Sciatic nerve (tissue), 2 donors: ENCODE measurements at regions not wholly inside any gene's neighbourhood (a gene's known extent, or its start where the extent isn't known, plus 50 kb on each side); places are given as distances from the start of the nearest gene placed in this dataset.

Experiments
- ATAC-seq: fragments of 200-7000 bp; cut with Tn5 transposase; one replicate; pipeline ENCODE4 v1.9.1; 2020; ENCODE audit warnings: mild to moderate bottlenecking, moderate library complexity
- DNase-seq: peaks from one replicate; pipeline ENCODE4 v3.0.0-alpha.2; 2020; ENCODE audit warnings: low spot score
- intact Hi-C: fragments of 100-400 bp; cut with DNase I; formaldehyde crosslinking; loops from one replicate; pipeline ENCODE4 v1.14.2; 2022
- donor health status: DM: no; HTN: no; CAD: no.
- donor health status: DM: no; HTN: no; CAD: no.

DNA sequence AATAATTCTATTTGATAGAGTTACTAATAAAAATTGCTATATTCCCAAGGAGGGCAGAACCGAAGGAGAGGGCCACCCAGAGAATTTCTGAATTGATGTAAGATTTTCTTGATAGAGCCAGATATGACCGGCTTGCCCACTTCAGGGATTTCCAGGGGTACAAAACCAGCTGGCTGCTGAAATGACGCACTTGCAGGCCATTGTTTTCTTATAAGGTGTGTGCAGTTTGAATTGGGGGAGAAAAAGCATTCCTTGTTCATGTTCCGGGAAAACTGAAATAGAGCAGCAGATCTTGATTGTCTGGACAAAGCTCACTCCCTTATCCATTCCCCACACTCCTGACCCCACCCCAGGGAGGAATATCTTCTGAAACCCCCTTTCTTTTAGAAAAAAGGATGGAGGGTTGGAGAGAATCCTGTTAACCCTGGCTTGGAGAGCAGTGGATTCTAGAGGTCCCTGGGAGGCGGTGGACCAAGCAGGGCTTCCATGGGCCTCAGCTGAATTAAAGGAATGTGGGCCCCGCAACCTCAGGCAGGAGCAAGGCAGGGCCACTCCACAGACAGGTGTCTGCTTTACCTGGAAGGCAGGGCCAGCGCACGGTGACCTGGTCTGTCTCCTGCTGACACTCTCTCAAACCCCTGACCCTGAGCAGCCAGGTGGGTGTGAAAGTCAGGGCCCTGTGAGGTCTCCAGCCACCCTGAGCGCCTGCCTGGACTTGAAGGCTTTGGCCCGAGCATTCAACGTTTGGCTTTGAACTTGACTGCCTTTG is 96.4 kb downstream of the TMEM170B start:
- DNase-seq (no peak), ATAC-seq (no peak)
- intact Hi-C loops: no loop called here

DNA sequence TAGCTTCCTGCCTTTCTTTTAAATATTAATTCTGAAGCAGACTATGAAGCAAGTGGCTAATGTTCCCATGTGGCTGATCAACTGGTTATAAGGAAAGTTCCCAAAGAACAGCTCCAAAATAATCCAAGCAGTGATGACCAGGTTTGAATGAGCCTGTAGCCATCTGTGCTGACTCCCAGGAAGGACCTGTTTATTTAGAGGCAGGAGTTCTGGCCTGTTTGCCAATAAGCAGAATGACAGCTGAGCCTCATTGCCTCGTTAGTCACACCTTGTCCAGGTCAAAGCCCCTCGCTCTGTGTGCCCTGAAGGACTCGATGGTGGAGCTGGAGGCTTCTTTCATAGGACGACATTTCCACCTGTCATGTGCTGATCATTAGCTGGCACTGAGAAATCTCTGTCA is 97.4 kb downstream of the TMEM170B start:
- DNase-seq: no peak
- intact Hi-C loops: no loop called here

GRCh38 chr6:11636121-11636520 is 98.6 kb downstream of the TMEM170B start:
- intact Hi-C loops: no loop called here
- no peak for ATAC-seq
- no peak for DNase-seq

More for the DNA sequence above, 97.4 kb downstream of the TMEM170B start:
- ATAC-seq: no peak

- no peak for DNase-seq
- intact Hi-C loops: no loop called here
- no peak for ATAC-seq
These were observed 99.7 kb downstream of the TMEM170B start for GRCh38 chr6:11637266-11637665.

GRCh38 chr6:11639376-11640235 is 102.1 kb downstream of the TMEM170B start:
- ATAC-seq: no peak
- no peak for DNase-seq
- intact Hi-C loops: no loop called here

GRCh38 chr6:11640486-11640885 is 102.9 kb downstream of the TMEM170B start:
- no peak for ATAC-seq
- DNase-seq: no peak
- intact Hi-C loops: no loop called here

GRCh38 chr6:11644071-11644470 is 106.5 kb downstream of the TMEM170B start:
- ATAC-seq: no peak
- intact Hi-C loops: no loop called here
- DNase-seq: no peak

DNA sequence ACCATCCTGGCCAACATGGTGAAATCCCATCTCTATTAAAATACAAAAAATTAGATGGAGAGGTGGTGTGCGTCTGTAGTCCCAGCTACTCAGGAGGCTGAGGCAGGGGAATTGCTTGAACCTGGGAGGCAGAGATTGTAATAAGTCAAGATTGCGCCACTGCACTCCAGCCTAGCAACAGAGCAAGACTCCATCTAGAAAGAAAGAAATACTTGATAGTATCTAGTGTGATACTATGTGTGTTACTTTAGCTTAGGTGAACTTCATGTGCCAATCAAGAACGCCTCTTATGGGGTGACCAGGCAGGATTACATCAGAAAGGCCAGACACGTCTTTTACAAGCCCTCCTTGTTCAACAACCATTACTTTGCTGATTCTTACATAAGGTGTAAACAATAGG is 107.1 kb downstream of the TMEM170B start:
- ATAC-seq (no peak), DNase-seq (no peak)
- intact Hi-C loops: no loop called here

DNA sequence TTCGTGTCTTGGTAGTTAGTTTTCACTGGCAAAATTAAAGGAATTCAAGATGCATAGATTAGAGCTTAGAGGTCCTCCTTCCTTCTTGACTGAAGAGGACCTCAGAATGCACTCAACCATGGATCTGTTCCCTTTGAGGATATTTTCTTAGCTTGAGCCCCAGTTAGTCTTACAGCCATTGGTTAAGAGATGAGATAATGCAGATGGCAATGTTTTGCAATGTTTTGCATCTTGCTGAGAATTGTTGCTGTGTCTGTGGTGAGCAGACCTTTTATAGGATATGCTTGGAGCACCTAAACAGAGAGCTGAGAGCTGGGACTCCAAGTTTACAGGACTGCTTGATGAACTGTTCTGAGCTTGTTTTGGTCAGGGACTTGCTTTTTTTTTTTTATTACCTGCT is 107.5 kb downstream of the TMEM170B start:
- ATAC-seq: no peak
- intact Hi-C loops: no loop called here
- DNase-seq: no peak

DNA sequence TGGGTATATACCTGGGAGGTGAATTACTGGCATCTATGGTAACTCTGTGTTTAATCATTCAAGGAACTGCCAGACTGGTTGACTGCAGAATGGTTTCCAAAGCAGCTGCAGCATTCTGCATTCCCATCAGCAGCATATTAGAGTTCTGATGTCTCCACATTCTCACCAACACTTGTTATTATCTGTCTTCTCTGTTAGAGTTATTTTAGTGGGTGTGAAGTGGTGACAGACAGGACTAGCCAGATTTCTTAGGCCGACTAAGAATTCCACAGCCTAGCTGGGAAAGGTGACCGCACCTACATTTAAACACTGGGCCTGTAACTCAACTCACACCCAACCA is 110.9 kb downstream of the TMEM170B start:
- ATAC-seq (no peak), DNase-seq (no peak)
- intact Hi-C loops: no loop called here

GRCh38 chr6:11648889-11649288 is 111.3 kb downstream of the TMEM170B start:
- DNase-seq (no peak), ATAC-seq (no peak)
- intact Hi-C loops: no loop called here

DNA sequence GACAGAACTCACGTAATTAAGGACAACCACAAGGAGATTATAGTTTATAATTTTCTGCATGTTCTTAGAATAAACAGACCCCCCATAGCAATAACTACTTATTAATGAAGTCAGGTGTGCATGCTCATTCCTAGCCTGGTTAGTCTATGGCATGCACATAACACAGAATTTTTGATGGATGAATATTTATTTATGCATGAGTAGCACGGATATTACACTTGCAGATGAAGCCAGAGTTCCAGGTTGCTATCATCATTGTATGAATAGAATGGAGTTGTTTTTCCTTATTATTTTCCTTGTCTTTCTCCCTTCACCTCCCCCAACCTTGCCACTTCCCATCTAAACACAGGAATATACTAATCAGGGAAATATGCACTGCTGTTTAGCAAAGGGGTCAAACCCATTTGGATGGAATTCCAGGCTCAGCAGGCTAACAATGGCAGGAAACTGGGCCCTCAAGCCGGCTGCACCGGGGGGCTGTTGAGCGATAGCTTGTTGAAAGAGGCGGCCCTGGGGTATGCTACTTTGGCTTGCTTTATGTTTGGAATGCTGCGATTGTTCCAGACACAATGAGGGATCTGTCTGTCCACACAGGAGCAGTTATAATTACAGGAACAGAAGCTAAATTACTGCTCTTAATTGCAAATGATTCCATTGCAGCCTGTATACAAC is 112.6 kb downstream of the TMEM170B start:
- intact Hi-C loops: loop anchor here (2.0 to 10.0 kb wide), 2 partner anchors 33 to 955 kb away; no protein-coding TSS in a partner anchor
- DNase-seq (no peak), ATAC-seq (no peak)

DNA sequence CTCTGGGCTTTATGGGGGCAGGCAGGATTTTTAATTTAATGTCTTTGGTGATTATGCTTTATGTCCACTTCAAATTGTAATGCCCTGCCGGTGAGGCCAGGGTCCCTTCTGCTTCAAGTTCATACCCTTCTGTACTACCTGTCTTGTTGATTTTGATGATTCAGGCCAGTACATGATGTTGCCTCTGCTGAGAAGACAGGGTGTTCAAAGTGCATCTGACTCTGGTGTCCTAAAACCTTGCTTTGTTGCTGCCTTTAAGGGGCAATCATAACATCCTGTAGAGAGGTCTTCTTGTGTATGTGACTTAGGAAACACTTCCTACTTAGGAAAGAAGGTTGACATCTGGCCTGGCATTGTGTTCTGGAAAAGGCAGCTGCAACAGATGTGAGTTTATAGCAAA is 113.2 kb downstream of the TMEM170B start:
- DNase-seq (no peak), ATAC-seq (no peak)

DNA sequence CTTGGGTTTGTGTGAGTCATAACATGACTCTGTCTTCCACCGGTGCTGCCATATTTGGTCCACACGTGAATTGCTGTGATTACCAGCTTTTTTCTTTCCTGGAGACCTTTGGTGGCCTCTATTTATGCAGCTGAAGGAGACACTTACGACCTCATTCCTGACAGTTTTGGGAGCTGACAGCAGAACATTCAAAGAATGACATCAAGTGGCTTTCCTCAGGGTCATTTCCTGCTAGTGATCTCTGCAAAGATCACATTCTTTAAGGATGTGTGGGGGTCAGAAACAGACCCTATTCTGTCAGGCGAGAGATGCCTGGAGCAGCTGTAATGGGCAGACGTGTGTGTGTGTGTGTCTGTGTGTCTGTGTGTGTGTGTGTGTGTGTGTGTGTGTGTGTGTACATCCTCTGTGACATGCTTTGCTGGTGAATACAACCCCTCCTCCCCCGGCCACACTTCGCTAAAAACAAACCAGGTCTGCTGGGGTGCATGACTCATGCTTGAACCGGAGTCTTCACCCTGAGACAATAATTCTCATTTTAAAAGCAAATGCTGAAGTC is 115.6 kb downstream of the TMEM170B start:
- DNase-seq (no peak), ATAC-seq (no peak)
- intact Hi-C loops: loop anchor here (10.0 kb wide), 1 partner anchor 952 kb away; no protein-coding TSS in a partner anchor

More for the DNA sequence above, 113.2 kb downstream of the TMEM170B start:
- intact Hi-C loops: loop anchor here (2.0 to 10.0 kb wide), 2 partner anchors 32 to 954 kb away; no protein-coding TSS in a partner anchor

DNA sequence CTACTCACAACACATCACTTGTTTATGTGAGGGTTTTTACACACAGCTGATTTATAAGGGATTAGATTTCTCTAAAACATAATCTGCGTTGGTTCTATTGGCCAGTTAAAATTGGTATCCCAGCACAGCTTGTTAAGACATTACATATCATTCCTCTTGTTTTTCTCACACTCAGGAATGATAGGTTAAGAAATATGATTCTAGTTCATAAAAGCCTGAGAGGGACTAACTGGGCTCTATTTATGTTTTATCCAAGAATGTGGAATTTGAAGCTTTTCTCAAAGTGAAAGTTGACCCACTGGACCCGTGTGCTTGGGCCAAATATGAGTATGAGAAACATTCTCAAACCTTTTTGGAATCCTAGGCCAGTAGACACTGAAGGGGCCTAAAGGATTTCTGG is 117.3 kb downstream of the TMEM170B start:
- intact Hi-C loops: loop anchor here (10.0 kb wide), 1 partner anchor 950 kb away; no protein-coding TSS in a partner anchor
- DNase-seq: no peak
- ATAC-seq: peak; percentile 21

- intact Hi-C loops: loop anchor here (10.0 kb wide), 1 partner anchor 948 kb away; no protein-coding TSS in a partner anchor
- ATAC-seq: no peak
- DNase-seq: no peak
These were observed 118.9 kb downstream of the TMEM170B start for GRCh38 chr6:11656491-11656890.

DNA sequence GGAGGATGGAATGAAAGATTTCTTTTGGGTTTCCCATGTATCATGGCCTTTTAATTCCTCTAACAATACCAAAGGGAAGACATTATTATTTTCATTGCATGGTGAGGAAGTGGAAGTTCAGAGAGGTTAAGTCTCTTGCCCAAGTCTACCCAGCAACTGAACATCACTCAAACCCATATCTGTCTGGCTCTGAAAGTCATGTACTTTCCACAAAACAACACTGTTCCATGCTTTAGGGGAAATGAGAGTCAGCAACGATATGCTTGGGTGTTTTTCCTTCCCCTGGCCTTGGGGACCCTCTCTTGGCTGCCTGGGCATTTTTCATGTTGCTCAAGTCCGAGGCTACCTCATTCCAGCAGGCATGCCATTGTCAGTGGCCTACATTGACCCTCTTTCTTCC is 118.8 kb downstream of the ADTRP start:
- ATAC-seq: no peak
- intact Hi-C loops: loop anchor here (10.0 kb wide), 1 partner anchor 945 kb away; no protein-coding TSS in a partner anchor
- no peak for DNase-seq

DNA sequence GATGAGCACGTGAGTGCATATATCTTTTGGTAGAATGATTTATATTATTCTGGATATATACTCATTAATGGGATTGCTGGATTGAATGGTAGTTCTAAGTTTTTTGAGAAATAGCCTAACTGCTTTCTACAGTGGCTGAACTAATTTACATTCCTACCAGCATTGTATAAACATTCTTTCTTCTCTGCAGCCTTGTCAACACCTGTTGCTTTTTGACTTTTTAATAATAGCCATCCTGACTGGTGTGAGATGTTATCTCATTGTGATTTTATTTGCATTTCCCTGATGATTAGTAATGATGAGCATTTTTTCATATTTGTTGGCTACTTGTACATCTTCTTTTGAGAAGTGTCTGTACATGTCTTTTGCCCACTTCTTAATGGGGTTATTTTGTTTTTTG is 116.3 kb downstream of the ADTRP start:
- intact Hi-C loops: no loop called here
- DNase-seq (no peak), ATAC-seq (no peak)

DNA sequence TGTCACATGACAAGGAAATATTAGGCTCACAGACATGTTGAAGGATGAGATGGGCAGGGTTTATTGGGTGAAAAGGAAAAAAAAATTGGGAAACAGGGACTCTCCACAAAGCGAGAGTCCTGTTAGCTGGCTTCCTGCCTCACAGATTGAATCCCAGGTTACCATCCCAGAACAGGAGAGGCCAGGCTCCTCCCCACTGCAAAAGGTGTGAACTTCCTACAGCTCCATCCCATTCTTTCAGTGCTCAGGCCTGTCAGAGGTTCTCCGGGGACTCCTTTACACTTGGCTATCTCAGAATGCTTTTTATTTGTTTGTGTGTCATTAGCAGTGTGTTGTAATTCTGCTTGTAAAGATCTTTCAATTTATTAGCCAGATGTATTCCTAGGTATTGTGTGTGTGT is 115.1 kb downstream of the ADTRP start:
- intact Hi-C loops: no loop called here
- ATAC-seq (no peak), DNase-seq (no peak)
